HEK293 (cell line): ENCODE measurements at regions not wholly inside any gene's neighbourhood (a gene's known extent, or its start where the extent isn't known, plus 50 kb on each side); places are given as distances from the start of the nearest gene placed in this dataset.

Experiments used
- INSM2 ChIP-seq: fragments of 450-650 bp; formaldehyde crosslinking; IDR thresholded peaks from 2 replicates; pipeline ENCODE4 v1.5.1; 2016; ENCODE audit warnings: missing biosample characterization, missing genetic modification characterization
- PRDM6 ChIP-seq: fragments of 450-650 bp; formaldehyde crosslinking; IDR thresholded peaks from 2 replicates; pipeline ENCODE4 v1.5.1; 2017; ENCODE audit warnings: missing biosample characterization, missing genetic modification characterization
- SETDB1 ChIP-seq: IDR thresholded peaks from one replicate; pipeline ENCODE4 v1.6.1; 2017; ENCODE audit warnings: mild to moderate bottlenecking, low read length, moderate library complexity, mixed read lengths; ENCODE audit not compliant: insufficient read length
- SP2 ChIP-seq: fragments of 450-650 bp; formaldehyde crosslinking; IDR thresholded peaks from 2 replicates; pipeline ENCODE4 v1.5.1; 2016; ENCODE audit warnings: missing biosample characterization, missing genetic modification characterization
- ZBTB17 ChIP-seq: fragments of 450-650 bp; formaldehyde crosslinking; IDR thresholded peaks from 2 replicates; pipeline ENCODE4 v1.5.1; 2016; ENCODE audit warnings: missing biosample characterization, missing genetic modification characterization
- ZEB2 ChIP-seq: fragments of 450-650 bp; formaldehyde crosslinking; IDR thresholded peaks from 2 replicates; pipeline ENCODE4 v1.5.1; 2016; ENCODE audit warnings: missing biosample characterization, missing genetic modification characterization
- ZFP41 ChIP-seq: fragments of 450-650 bp; formaldehyde crosslinking; IDR thresholded peaks from 2 replicates; pipeline ENCODE4 v1.5.1; 2016; ENCODE audit warnings: missing biosample characterization, missing genetic modification characterization, borderline replicate concordance
- ZIC2 ChIP-seq: fragments of 450-650 bp; formaldehyde crosslinking; IDR thresholded peaks from 2 replicates; pipeline ENCODE4 v1.5.1; 2016; ENCODE audit warnings: missing biosample characterization, missing genetic modification characterization
- ZNF148 ChIP-seq: fragments of 450-650 bp; formaldehyde crosslinking; IDR thresholded peaks from 2 replicates; pipeline ENCODE4 v1.5.0; 2017; ENCODE audit warnings: missing biosample characterization, missing genetic modification characterization, borderline replicate concordance
- ZNF221 ChIP-seq: fragments of 450-650 bp; formaldehyde crosslinking; IDR thresholded peaks from 2 replicates; pipeline ENCODE4 v1.5.1; 2017; ENCODE audit warnings: missing biosample characterization, missing genetic modification characterization, borderline replicate concordance
- ZNF26 ChIP-seq: fragments of 450-650 bp; formaldehyde crosslinking; IDR thresholded peaks from 2 replicates; pipeline ENCODE4 v1.5.1; 2016; ENCODE audit warnings: missing biosample characterization, missing genetic modification characterization
- ZNF266 ChIP-seq: fragments of 450-650 bp; formaldehyde crosslinking; IDR thresholded peaks from 2 replicates; pipeline ENCODE4 v1.5.1; 2016; ENCODE audit warnings: missing biosample characterization, missing genetic modification characterization, low read depth
- ZNF280C ChIP-seq: fragments of 450-650 bp; formaldehyde crosslinking; IDR thresholded peaks from 2 replicates; pipeline ENCODE4 v1.5.1; 2016; ENCODE audit warnings: missing biosample characterization, missing genetic modification characterization
- ZNF324 ChIP-seq: fragments of 450-650 bp; formaldehyde crosslinking; IDR thresholded peaks from 2 replicates; pipeline ENCODE4 v1.5.1; 2016; ENCODE audit warnings: missing biosample characterization, missing genetic modification characterization
- ZNF404 ChIP-seq: fragments of 450-650 bp; formaldehyde crosslinking; IDR thresholded peaks from 2 replicates; pipeline ENCODE4 v1.5.1; 2017; ENCODE audit warnings: missing biosample characterization, missing genetic modification characterization
- ZNF433 ChIP-seq: fragments of 450-650 bp; formaldehyde crosslinking; IDR thresholded peaks from 2 replicates; pipeline ENCODE4 v1.5.1; 2016; ENCODE audit warnings: missing biosample characterization, missing genetic modification characterization, low read depth
- ZNF501 ChIP-seq: fragments of 450-650 bp; formaldehyde crosslinking; IDR thresholded peaks from 2 replicates; pipeline ENCODE4 v1.5.1; 2016; ENCODE audit warnings: missing biosample characterization, missing genetic modification characterization
- ZNF600 ChIP-seq: fragments of 450-650 bp; formaldehyde crosslinking; IDR thresholded peaks from 2 replicates; pipeline ENCODE4 v1.5.1; 2016; ENCODE audit warnings: missing biosample characterization, missing genetic modification characterization
- ZNF626 ChIP-seq: fragments of 450-650 bp; sonication (Bioruptor Pico); formaldehyde crosslinking; IDR thresholded peaks from 2 replicates; pipeline ENCODE4 v1.5.1; 2018; ENCODE audit warnings: missing biosample characterization, missing genetic modification characterization, inconsistent platforms
- ZNF664 ChIP-seq: fragments of 450-650 bp; formaldehyde crosslinking; IDR thresholded peaks from 2 replicates; pipeline ENCODE4 v1.5.1; 2016; ENCODE audit warnings: missing biosample characterization, missing genetic modification characterization
- ZNF677 ChIP-seq: fragments of 450-650 bp; IDR thresholded peaks from 2 replicates; pipeline ENCODE4 v1.5.0; 2018; ENCODE audit warnings: missing biosample characterization, mild to moderate bottlenecking, missing genetic modification characterization, moderate library complexity
- ZNF776 ChIP-seq: fragments of 450-650 bp; formaldehyde crosslinking; IDR thresholded peaks from 2 replicates; pipeline ENCODE4 v1.5.0; 2017; ENCODE audit warnings: missing biosample characterization, missing genetic modification characterization, borderline replicate concordance
- ZNF791 ChIP-seq: fragments of 450-650 bp; formaldehyde crosslinking; IDR thresholded peaks from 2 replicates; pipeline ENCODE4 v1.5.1; 2016; ENCODE audit warnings: missing biosample characterization, missing genetic modification characterization
- ZSCAN16 ChIP-seq: fragments of 450-650 bp; formaldehyde crosslinking; IDR thresholded peaks from 2 replicates; pipeline ENCODE4 v1.5.1; 2016; ENCODE audit warnings: missing biosample characterization, missing genetic modification characterization
- TF ChIP-seq, protein P1 (sequence below): fragments of 450-650 bp; formaldehyde crosslinking; conservative IDR thresholded peaks from 2 replicates; pipeline ENCODE4 v1.5.1; 2016; ENCODE audit warnings: low read depth, missing biosample characterization, missing genetic modification characterization

DNA sequence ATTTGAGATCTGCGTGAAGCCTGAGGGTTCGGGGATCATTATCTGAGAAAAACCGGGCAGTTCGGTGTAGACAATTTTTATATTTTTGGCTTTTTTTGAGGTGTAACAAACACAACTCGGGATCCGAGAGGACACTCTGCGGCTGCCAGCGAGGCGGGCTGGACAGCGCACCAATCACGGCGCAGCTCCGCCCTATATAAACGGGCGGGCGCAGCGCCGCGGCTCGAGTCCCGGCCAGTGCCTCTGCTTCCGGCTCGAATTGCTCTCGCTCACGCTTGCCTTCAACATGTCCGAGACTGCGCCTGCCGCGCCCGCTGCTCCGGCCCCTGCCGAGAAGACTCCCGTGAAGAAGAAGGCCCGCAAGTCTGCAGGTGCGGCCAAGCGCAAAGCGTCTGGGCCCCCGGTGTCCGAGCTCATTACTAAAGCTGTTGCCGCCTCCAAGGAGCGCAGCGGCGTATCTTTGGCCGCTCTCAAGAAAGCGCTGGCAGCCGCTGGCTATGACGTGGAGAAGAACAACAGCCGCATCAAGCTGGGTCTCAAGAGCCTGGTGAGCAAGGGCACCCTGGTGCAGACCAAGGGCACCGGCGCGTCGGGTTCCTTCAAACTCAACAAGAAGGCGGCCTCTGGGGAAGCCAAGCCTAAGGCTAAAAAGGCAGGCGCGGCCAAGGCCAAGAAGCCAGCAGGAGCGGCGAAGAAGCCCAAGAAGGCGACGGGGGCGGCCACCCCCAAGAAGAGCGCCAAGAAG is 69.0 kb downstream of the HFE start (continued):
- TF ChIP-seq ZIC2 (tag by site-specific recombination) = peak; percentile 70
- TF ChIP-seq INSM2 (tag by site-specific recombination) = 0 out of 2 replicates have a peak, but pooled peaks have one; percentile 17
- TF ChIP-seq ZBTB17 (tag by site-specific recombination) = peak; percentile 24; the same call in 1 of the 2 replicates
- TF ChIP-seq ZSCAN16 (tag by site-specific recombination) = no peak
- peak; percentile 77 for TF ChIP-seq ZEB2 (tag by site-specific recombination)
- TF ChIP-seq ZNF791 (tag by site-specific recombination) = no peak
- TF ChIP-seq SP2 (tag by site-specific recombination) = peak; percentile 87
- TF ChIP-seq ZNF324 = peak; percentile 50; the same call in 1 of the 2 replicates
- TF ChIP-seq ZNF501 (tag by site-specific recombination) = peak; percentile 86; the same call in 1 of the 2 replicates
- no peak for TF ChIP-seq ZNF148 (tag by site-specific recombination)
- TF ChIP-seq ZNF280C (tag by site-specific recombination) = no peak
- no peak for TF ChIP-seq ZNF677 (tag by site-specific recombination)
- no peak for TF ChIP-seq ZNF433 (tag by site-specific recombination)
- peak; percentile 36; the same call in 1 of the 2 replicates for TF ChIP-seq PRDM6 (tag by site-specific recombination)
- TF ChIP-seq ZFP41 (tag by site-specific recombination) = no peak
- TF ChIP-seq ZNF600 (tag by site-specific recombination) = peak; percentile 67
- no peak for TF ChIP-seq ZNF221 (tag by site-specific recombination)
- TF ChIP-seq ZNF626 (tag by site-specific recombination) = no peak
- TF ChIP-seq ZNF266 (tag by site-specific recombination) = no peak
- TF ChIP-seq ZNF776 (tag by site-specific recombination) = no peak
- no peak for TF ChIP-seq ZNF26 (tag by site-specific recombination)
- TF ChIP-seq ZNF664 (tag by site-specific recombination) = no peak
- no peak for TF ChIP-seq ZNF404 (tag by site-specific recombination)
- TF ChIP-seq, protein P1, sequence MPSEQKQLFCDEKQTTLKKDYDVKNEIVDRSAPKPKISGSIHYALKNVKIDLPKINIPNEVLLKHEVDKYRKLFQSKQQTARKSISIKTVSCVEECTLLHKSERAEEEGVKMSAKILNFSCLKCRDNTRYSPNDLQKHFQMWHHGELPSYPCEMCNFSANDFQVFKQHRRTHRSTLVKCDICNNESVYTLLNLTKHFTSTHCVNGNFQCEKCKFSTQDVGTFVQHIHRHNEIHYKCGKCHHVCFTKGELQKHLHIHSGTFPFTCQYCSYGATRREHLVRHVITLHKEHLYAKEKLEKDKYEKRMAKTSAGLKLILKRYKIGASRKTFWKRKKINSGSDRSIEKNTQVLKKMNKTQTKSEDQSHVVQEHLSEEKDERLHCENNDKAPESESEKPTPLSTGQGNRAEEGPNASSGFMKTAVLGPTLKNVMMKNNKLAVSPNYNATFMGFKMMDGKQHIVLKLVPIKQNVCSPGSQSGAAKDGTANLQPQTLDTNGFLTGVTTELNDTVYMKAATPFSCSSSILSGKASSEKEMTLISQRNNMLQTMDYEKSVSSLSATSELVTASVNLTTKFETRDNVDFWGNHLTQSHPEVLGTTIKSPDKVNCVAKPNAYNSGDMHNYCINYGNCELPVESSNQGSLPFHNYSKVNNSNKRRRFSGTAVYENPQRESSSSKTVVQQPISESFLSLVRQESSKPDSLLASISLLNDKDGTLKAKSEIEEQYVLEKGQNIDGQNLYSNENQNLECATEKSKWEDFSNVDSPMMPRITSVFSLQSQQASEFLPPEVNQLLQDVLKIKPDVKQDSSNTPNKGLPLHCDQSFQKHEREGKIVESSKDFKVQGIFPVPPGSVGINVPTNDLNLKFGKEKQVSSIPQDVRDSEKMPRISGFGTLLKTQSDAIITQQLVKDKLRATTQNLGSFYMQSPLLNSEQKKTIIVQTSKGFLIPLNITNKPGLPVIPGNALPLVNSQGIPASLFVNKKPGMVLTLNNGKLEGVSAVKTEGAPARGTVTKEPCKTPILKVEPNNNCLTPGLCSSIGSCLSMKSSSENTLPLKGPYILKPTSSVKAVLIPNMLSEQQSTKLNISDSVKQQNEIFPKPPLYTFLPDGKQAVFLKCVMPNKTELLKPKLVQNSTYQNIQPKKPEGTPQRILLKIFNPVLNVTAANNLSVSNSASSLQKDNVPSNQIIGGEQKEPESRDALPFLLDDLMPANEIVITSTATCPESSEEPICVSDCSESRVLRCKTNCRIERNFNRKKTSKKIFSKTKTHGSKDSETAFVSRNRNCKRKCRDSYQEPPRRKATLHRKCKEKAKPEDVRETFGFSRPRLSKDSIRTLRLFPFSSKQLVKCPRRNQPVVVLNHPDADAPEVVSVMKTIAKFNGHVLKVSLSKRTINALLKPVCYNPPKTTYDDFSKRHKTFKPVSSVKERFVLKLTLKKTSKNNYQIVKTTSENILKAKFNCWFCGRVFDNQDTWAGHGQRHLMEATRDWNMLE (tag by site-specific recombination) = no peak
- no peak for TF ChIP-seq SETDB1
